Dermis microvascular lymphatic vessel endothelial cell (primary cell): ENCODE measurements at regions not wholly inside any gene's neighbourhood (a gene's known extent, or its start where the extent isn't known, plus 50 kb on each side); places are given as distances from the start of the nearest gene placed in this dataset.

Experiments used
- DNase-seq, 2 donors: peaks; one replicate each; pipeline versions ENCODE4 v3.0.0 to v3.0.0-alpha.2; 2010; ENCODE audit warnings: low read depth in 2 of 2

GRCh38 chr3:63046152-63046551 lies 170.9 kb upstream of the CADPS start:
- DNase-seq: no peak

- no peak for DNase-seq
These were observed 171.4 kb upstream of the CADPS start for GRCh38 chr3:63046580-63046979.

GRCh38 chr3:63047068-63047467 lies 171.9 kb upstream of the CADPS start:
- no peak for DNase-seq

DNA sequence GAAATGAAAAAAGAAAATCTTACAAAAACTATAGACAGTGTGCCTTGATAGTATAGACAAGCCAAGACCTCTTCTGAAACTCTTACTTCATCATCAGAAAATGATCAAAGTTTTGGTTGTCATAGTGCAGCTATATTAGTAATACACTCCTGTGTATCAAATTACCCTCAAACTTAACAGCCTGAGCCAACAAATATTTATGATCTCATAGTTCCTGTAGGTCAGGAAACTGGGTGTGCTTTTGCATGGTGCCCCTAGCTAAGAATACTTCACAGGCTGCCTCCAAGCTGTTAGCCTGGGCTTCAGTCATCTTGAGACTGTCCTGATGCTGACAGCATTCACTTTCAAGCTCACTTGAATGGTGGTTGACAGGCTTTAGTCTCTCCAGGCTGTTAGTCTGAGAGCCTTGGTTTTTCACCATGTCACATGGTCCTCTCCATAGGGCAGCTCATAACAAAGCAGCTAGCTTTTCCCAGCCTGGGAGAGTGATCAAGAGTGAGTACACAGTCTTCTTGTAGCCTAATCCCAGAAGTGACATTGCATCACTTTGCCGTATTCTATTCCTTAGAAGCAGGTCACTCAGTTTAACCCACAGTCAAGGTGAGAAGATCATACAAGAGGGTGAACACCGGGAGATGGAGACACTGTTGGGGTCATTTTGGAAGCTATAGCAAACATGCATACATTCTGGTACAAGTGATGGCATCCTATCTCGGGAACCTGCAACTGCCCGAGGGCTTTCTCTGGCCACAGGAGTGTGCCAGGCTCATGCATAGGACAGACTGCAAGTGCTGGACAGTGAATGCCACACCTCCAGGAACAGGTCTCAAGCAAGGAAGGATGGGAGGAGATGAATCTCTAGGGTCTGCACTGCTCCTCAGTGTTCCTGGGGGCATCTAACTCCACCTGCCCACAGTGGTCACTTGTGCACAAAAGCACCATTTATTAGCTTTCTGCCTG lies 173.4 kb upstream of the CADPS start:
- DNase-seq: no peak

DNA sequence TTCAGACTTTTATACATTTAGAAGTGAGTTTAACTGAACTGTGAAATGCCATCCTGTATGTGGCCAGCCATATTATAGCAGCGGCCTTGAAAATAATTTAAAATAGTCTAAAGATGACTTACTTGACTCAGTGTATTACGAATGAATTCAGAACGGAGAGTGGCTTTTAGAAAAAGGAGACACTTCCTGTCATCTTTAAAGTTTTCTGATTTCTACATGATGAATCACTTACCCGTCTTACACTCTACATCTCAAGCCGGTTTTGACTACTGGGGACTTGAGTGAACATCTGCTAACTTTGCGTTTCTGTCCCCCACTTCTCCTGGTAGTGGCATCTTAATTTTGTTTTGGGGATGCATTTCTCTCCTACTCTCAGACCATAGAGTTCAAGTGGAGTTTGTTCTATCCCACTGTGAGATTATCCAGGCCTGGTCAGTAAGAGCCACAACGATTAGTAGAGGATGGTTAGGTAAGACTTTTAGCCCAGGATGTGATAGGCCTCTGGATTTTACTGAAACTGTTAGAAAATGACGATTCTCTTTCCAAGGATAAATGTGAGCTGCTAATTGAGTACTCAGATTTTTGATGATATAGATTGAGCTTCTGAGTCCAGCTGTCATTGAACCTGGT lies 175.4 kb upstream of the CADPS start:
- no peak for DNase-seq

GRCh38 chr3:63051920-63052319 lies 176.7 kb upstream of the CADPS start:
- DNase-seq: no peak

DNA sequence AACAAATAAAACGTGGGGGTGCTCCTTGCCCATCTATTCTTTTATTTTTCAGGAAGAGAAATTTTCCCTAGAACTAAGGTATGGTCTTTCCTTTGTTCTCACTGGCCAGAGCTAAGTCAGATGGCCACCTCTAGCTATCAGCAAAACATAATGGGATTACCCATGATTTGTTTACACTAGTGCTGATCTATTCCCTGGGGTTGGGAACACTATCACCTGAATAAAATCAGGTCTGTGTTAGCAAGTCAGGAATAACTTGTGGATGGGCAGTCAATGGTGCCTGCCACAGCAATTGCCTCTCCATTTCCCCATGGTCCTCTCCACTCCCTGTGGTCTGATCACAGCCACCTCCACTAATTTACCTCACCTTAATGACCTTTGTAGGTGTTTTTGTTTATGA lies 181.7 kb upstream of the CADPS start:
- no peak for DNase-seq

DNA sequence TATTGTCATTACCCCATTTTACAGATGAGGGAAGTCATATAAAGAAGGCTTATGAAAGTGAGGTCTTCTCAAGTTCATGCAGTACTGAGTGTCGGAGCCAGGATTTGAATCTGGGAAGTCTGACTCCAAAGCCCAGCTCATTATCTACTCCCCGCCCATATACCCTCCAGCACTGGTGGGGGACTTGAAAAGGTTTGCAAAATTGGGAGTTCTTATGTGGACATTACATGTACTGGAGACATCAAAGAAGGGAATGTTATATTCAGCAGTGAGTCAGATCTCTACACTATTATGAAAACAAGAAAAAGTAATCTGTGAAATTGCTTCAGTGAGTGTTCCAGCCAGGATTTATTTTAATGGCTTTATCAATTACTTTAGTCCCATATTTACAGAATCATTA lies 185.2 kb upstream of the CADPS start:
- no peak for DNase-seq

GRCh38 chr3:63061449-63061848 lies 186.2 kb upstream of the CADPS start:
- no peak for DNase-seq

DNA sequence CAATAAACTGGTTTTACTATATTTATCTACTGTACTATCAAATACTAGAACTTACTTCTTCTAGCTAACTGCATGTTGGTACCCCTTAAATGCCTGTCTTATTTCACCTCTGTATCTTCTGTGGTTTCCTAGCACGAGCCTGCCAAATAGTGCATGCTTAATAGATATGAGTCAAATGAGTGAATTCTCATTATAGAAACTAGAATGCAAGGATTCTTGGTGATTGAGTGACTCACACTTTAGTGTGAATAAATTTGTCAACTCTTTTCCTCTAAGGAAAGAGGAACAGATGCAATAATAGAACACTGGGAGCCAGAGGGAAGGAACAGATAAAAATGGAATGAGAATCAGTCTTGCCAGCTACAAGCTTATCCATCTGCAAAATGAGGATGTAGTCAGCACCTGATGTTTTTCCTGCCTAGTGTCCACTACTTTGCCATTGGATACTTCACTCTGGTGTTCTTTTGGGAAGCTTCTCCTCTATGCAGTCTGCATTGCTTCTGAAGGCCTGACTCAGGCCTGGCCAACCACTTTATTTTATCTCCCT lies 189.1 kb upstream of the CADPS start:
- DNase-seq: no peak

DNA sequence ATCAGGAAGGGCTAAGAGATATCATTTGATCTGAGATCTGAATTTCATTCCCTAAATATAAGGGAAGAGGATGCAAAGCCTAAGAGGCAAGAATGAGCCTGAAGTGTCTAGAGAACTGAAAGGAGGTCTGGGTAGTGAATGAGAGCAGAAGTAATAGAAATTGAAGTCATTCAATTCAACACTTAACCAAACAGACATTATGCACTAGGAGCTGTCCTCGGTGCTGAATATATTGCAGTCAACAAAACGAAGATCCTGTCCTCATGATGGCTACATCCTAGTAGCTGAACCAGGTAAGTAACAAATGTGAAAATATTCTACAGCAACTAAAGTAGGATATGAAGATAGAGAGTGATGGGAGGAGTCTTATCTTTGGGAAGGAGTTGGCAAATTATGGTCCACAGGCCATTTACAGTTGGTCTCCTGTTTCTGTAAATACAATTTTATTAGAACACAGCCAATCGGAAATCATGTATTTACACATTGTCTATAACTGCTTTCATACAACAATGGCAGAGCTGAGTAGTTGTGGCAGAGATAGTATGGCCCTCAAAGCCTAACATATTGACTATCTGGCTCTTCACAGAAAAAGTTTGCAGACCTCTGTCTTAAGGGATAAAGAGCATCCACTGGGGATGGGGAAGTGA lies 192.9 kb upstream of the CADPS start:
- peak; percentile 6 to 46 for DNase-seq

DNA sequence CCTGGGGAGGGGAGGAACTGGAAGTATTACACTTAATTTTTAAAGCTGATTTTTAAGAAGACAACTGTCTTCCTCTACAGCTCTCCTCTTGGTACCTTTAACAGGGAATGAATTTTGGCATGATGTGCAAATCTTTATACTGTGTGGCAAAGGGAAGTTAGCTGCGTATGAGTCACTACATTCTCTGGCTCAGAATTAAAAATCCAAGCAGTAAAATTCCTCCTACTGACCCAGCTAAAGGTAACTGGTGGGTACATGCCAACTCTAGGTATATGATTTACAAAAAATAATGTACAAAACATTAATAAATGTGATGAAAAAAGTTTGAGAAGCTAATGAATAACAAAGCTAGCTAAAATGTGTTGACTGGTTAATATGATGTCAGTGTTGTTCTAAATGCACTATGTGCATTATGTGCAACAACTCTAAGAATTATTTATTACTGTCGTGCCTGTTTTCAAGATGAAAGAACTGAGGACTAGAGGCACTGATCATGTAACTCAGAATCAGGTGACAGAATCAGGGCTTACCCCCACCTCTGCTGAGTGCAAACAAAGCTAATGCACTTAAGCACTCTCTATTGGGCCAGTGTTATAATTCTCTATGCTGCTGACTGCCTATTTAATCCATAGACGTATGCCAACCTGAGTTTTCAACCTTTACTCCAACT lies 194.7 kb upstream of the CADPS start:
- DNase-seq: no peak

GRCh38 chr3:63070476-63070810 lies 195.2 kb upstream of the CADPS start:
- no peak for DNase-seq

DNA sequence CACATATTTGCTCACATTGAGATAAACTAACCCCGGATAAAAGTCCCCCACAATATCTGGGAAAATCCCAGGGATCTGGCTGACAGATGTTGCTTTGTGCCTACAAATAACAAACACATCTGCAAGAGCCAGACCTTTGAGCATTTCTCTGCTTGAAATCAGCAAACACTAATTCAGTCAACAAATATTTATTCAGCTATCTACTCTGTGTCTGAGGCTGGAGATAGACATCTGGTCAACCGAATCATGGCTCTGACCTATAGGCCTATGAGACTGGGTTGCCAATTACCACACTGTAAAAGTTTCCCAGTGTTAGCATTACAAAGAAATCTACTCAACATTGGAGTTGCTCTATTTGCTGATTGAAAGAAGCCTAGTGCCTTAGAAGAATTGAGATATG lies 201.1 kb upstream of the CADPS start:
- DNase-seq: no peak

DNA sequence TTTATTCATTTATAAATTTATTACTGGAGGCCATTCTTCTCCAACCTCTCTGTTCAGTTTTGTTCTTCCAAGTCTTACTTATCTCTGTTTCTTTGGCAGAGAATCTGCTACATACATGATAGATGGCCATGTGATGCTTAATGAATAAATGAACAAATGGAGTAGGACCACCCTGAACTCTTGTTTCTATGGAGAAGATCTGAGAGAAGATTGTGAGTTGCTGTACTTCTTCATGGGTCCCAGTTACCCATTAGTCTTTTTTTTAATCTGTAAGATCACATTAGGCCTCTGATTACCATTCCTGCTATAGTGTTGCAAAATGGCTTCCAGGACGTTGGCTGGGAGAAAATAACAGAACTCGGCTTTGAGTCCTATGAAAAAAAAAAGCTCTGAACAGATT lies 191.9 kb upstream of the SYNPR start:
- DNase-seq: no peak

DNA sequence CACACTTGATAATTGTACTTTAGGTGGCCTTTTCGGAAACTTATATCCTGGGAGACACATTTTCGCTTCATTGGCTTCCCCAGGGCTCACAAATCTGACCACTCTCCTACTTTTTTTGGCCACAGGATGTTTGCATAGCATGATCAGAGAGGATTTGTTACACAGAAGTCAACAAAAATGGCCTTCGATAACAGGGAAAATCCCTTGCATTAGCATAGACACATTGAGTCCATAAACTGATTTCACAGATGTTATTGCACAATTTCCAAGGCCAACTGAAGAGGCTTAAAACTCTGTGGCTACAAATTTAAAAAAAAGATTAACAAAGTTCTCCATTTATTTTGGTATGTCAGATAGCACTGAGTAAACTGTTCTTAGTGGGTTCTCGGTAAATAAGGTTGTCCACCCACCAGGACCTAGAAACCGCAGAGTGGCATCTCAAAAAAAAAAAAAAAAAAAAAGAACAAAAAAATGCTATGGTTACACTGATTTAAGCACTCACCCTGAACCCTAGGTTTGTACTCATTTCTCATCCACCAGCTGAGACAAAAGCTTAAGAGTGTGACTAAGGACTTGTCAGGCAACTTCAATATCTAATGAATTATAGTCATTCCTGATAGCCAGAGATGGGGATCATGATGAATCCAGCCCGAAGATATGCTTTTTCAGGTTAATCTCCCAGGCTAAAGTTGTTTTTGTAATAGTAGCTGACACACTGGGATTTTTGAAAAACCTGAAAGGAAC lies 188.9 kb upstream of the SYNPR start:
- DNase-seq: no peak

- DNase-seq: no peak
These were observed 188.4 kb upstream of the SYNPR start for GRCh38 chr3:63089751-63090132.

DNA sequence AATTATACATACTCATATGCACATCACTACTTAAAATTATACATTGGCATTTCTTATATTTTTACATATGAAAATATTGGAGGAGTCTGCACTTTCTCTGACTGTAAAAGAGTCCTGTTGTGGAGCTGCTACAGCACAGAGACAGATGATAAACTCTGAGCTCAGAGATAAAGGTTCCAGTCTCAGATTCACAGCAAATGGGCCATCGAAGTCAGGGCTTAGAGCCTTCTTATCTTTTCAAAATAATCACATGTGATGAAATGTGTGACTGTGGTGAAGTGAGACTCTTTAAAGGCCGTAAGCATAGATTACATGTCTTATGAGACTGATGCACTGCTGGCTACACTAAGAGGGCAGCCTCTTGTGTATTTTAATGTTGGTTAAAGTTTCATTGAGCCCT lies 187.5 kb upstream of the SYNPR start:
- no peak for DNase-seq

DNA sequence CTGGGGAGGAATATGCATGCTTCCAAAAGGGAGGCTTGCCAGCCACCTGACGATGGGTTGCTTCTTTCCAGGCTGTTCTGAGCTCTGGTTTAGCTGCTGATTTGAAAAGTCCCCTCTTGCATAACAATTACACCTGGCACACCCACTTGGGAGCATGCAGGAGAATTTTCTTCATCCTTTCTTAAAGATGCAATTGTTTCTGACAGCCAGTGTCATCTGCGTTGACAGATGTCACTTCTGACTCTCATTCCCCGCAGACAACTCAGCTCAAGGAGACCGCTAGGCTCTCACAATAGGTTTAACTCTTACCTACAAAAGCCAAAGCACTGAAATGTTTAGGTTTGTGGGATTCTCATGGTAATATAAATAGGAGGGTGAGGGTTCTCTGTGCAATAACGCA lies 185.6 kb upstream of the SYNPR start:
- DNase-seq: no peak

DNA sequence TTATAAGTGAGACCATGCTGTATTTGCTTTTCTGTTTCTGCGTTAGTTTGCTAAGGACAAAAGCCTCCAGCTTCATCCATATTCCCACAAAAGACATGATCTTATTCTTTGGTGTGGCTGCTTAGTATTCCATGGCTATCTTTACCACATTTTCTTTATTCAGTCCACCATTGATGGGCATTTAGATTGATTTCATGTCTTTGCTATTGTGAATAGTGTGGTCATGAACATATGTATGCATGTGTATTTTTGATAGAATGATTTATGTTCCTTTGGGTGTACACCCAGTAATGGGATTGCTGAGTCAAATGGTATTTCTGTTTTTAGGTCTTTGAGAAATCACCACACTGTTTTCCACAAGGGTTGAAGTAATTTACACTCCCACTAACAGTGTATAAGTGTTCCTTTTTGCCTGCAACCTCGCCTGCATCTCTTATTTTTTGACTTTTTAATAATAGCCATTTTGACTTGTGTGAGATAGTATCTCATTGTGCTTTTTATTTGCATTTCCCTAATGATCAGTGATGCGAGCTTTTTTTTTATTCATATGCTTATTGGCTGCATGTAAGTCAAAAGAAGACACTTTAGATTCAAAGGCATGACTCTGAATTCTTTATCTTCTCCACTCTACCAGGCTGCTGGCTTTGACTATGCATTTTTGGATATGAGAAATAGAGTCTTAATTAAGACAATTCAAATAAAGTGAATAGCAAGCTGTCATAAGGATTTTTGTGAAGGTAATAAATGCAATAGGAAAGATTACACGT lies 183.3 kb upstream of the SYNPR start:
- no peak for DNase-seq
